ENCODE measurements at regions not wholly inside any gene's neighbourhood (a gene's known extent, or its start where the extent isn't known, plus 50 kb on each side); places are given as distances from the start of the nearest gene placed in this dataset.

GRCh38 chr2:10183146-10183675 lies 60.7 kb downstream of the RRM2 start:
- Mint-ChIP-seq H3K9me3 (ENCODE audit: low read depth) (peaks cover 4% of the 10 kb centered on the region), H3K27me3 (no peaks in the 10 kb centered on the region), H3K4me3 (ENCODE audit: low read depth) (no peak overlapping the region), H3K4me1 (ENCODE audit: low read depth) (no peaks in the 10 kb centered on the region), H3K36me3 (ENCODE audit: insufficient read depth) (no peaks in the 10 kb centered on the region), H3K27ac (no peak overlapping the region)
- no peak for DNase-seq (ENCODE audit: low spot score, unreplicated experiment)
- no peak for TF ChIP-seq CTCF (IDR thresholded peaks at IDR 0.05; ENCODE audit: unreplicated experiment)

GRCh38 chr2:10184421-10184820 lies 61.9 kb downstream of the RRM2 start:
- no peak for TF ChIP-seq CTCF (IDR thresholded peaks at IDR 0.05; ENCODE audit: unreplicated experiment)
- H3K4me1 Mint-ChIP-seq (ENCODE audit: low read depth), result no peaks in the 10 kb centered on the region
- no peak overlapping the region for H3K27ac Mint-ChIP-seq
- H3K27me3 Mint-ChIP-seq, result no peaks in the 10 kb centered on the region
- H3K9me3 Mint-ChIP-seq (ENCODE audit: low read depth), result peaks cover 4% of the 10 kb centered on the region
- no peaks in the 10 kb centered on the region for H3K36me3 Mint-ChIP-seq (ENCODE audit: insufficient read depth)
- no peak overlapping the region for H3K4me3 Mint-ChIP-seq (ENCODE audit: low read depth)
- DNase-seq (ENCODE audit: low spot score, unreplicated experiment), result no peak

GRCh38 chr2:10185046-10185445 lies 62.5 kb downstream of the RRM2 start:
- peaks cover 9% of the 10 kb centered on the region for H3K9me3 Mint-ChIP-seq (ENCODE audit: low read depth)
- H3K36me3 Mint-ChIP-seq (ENCODE audit: insufficient read depth), result no peaks in the 10 kb centered on the region
- H3K4me3 Mint-ChIP-seq (ENCODE audit: low read depth), result no peak overlapping the region
- H3K27me3 Mint-ChIP-seq, result no peaks in the 10 kb centered on the region
- DNase-seq (ENCODE audit: low spot score, unreplicated experiment), result no peak
- no peak overlapping the region for H3K27ac Mint-ChIP-seq
- no peaks in the 10 kb centered on the region for H3K4me1 Mint-ChIP-seq (ENCODE audit: low read depth)
- TF ChIP-seq CTCF (IDR thresholded peaks at IDR 0.05; ENCODE audit: unreplicated experiment), result no peak

- Mint-ChIP-seq H3K4me3 (ENCODE audit: low read depth) (no peak overlapping the region), H3K27me3 (no peaks in the 10 kb centered on the region), H3K4me1 (ENCODE audit: low read depth) (no peaks in the 10 kb centered on the region), H3K27ac (no peak overlapping the region), H3K36me3 (ENCODE audit: insufficient read depth) (no peaks in the 10 kb centered on the region), H3K9me3 (ENCODE audit: low read depth) (peaks cover 12% of the 10 kb centered on the region)
- no peak for TF ChIP-seq CTCF (IDR thresholded peaks at IDR 0.05; ENCODE audit: unreplicated experiment)
- no peak for DNase-seq (ENCODE audit: low spot score, unreplicated experiment)
Measured at GRCh38 chr2:10185755-10186154, 63.2 kb downstream of the RRM2 start.

- H3K9me3 Mint-ChIP-seq (ENCODE audit: low read depth), result peaks cover 8% of the 10 kb centered on the region
- no peaks in the 10 kb centered on the region for H3K27me3 Mint-ChIP-seq
- no peaks in the 10 kb centered on the region for H3K4me1 Mint-ChIP-seq (ENCODE audit: low read depth)
- H3K4me3 Mint-ChIP-seq (ENCODE audit: low read depth), result no peak overlapping the region
- no peak for DNase-seq (ENCODE audit: low spot score, unreplicated experiment)
- TF ChIP-seq CTCF (IDR thresholded peaks at IDR 0.05; ENCODE audit: unreplicated experiment), result no peak
- no peaks in the 10 kb centered on the region for H3K36me3 Mint-ChIP-seq (ENCODE audit: insufficient read depth)
- H3K27ac Mint-ChIP-seq, result no peak overlapping the region
Measured at GRCh38 chr2:10186868-10187535, 64.5 kb downstream of the RRM2 start.

All from progenitor cell of endocrine pancreas (in vitro differentiated cells).